GM12864 (cell line): ENCODE measurements at regions not wholly inside any gene's neighbourhood (a gene's known extent, or its start where the extent isn't known, plus 50 kb on each side); places are given as distances from the start of the nearest gene placed in this dataset.

Source experiments
- DNase-seq: peaks from one replicate; pipeline ENCODE4 v3.0.0-alpha.2; 2011; ENCODE audit warnings: low read depth
- H3K4me3 ChIP-seq: 2 replicates; pipeline ENCODE4 v1.5.1; 2011; ENCODE audit warnings: mild to moderate bottlenecking, low read depth, low read length, control low read depth
- CTCF ChIP-seq: IDR thresholded peaks from 2 replicates; pipeline ENCODE4 v1.5.1; 2011; ENCODE audit warnings: low read depth, mild to moderate bottlenecking, moderate library complexity, low read length, control low read depth, inconsistent platforms; ENCODE audit errors: missing control alignments

- DNase-seq, result no peak
- H3K4me3 ChIP-seq, result no peak overlapping the region
- TF ChIP-seq CTCF, result no peak
These were observed 85.6 kb downstream of the SNAPC1 start for GRCh38 chr14:61847861-61848260.

- H3K4me3 ChIP-seq, result no peak overlapping the region
- no peak for TF ChIP-seq CTCF
- DNase-seq, result no peak
These were observed 92.7 kb downstream of the SNAPC1 start for GRCh38 chr14:61854898-61855297.

GRCh38 chr14:61860294-61860918 is 98.2 kb downstream of the SNAPC1 start:
- peak; percentile 57 for DNase-seq
- peak; percentile 92 for TF ChIP-seq CTCF
- H3K4me3 ChIP-seq, result no peak overlapping the region

GRCh38 chr14:61861320-61861865 is 99.2 kb downstream of the SNAPC1 start:
- H3K4me3 ChIP-seq, result no peak overlapping the region
- TF ChIP-seq CTCF, result no peak
- no peak for DNase-seq

GRCh38 chr14:61864329-61864898 is 102.2 kb downstream of the SNAPC1 start:
- no peak for TF ChIP-seq CTCF
- H3K4me3 ChIP-seq, result no peak overlapping the region
- DNase-seq, result no peak

- H3K4me3 ChIP-seq, result no peak overlapping the region
- no peak for TF ChIP-seq CTCF
- peak; percentile 75 for DNase-seq
These were observed 105.0 kb downstream of the SNAPC1 start for GRCh38 chr14:61866932-61867920.
